Skin of body (tissue), 1 donor: ENCODE measurements at regions not wholly inside any gene's neighbourhood (a gene's known extent, or its start where the extent isn't known, plus 50 kb on each side); places are given as distances from the start of the nearest gene placed in this dataset.
"Not testable (repeated sequence)": the region's sequence is repeated elsewhere in the genome, so short reads cannot be mapped to it uniquely, and the experiment has no call there.

Source experiments
- DNase-seq: peaks from one replicate; lab custom pipeline; 2025; lab: John Stamatoyannopoulos, UW

GRCh38 chr5:40225147-40225546 is 454.6 kb upstream of the PTGER4 start:
- DNase-seq: not testable (repeated sequence)

DNA sequence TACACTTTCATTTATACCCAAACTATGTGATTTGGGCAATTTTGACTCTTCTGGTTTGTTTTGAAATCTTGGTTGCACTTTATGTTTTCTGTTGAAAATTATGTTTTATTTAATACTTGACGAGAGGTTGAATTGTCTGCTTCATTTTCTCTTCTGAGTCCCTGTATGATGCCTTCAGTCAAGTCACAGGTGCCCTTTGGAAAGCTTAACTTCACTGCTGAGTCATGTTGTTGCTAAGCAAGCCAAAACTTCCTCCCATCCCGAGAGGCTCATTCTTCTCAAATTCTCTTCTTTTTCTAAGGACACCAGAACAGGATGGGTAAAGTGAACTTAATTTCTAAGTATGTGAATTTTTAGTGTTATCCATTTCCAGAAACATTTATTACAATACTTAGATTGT is 455.3 kb upstream of the PTGER4 start:
- no peak for DNase-seq

- no peak for DNase-seq
Measured at GRCh38 chr5:40223884-40224402, 455.8 kb upstream of the PTGER4 start.

- DNase-seq: no peak
Measured at GRCh38 chr5:40221796-40222195, 457.9 kb upstream of the PTGER4 start.

GRCh38 chr5:40221255-40221654 is 458.5 kb upstream of the PTGER4 start:
- no peak for DNase-seq

DNA sequence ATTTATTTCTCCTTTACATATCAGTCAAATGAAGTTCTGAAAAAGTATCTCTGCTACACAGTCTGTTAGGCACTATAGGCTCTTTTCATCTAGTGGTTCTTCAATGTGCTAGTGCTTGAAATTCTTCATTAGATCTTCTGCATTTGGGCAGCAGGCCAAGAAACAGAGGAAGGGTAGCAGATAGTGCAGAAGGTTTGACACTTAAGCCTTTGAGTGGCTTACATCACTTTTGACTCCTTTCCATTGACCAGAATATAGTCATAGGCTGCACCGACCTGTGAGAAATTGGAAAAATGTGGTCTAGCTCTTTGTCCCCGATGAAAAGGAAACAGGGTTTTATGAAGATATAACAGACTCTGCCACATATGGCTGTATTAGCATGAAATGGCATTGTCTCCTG is 459.5 kb upstream of the PTGER4 start:
- no peak for DNase-seq

GRCh38 chr5:40217553-40217952 is 462.2 kb upstream of the PTGER4 start:
- no peak for DNase-seq

DNA sequence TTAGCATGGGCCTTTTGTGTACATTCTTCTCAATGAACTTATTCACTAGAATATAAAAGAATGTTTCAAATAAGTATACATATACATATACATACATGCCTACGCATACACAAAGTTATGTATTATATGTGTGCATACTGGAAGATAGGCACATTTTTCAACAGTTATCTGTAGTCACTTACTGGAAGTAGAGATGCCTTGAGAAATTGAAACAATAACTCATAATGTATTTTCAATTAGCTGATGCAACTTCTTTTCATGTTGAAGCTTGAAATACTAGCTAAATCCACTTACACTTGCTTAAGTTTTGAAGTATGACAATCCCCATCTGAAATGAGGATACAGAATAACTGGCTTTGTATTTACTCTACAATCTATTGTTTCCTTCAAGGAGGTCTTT is 469.0 kb upstream of the PTGER4 start:
- no peak for DNase-seq

- DNase-seq: no peak
Measured at GRCh38 chr5:40206030-40206429, 473.7 kb upstream of the PTGER4 start.

GRCh38 chr5:40204144-40204543 is 475.6 kb upstream of the PTGER4 start:
- DNase-seq: no peak

- peak; percentile 13 for DNase-seq
Measured at GRCh38 chr5:40202814-40203440, 476.8 kb upstream of the PTGER4 start.

GRCh38 chr5:40198736-40199135 is 481.0 kb upstream of the PTGER4 start:
- no peak for DNase-seq

DNA sequence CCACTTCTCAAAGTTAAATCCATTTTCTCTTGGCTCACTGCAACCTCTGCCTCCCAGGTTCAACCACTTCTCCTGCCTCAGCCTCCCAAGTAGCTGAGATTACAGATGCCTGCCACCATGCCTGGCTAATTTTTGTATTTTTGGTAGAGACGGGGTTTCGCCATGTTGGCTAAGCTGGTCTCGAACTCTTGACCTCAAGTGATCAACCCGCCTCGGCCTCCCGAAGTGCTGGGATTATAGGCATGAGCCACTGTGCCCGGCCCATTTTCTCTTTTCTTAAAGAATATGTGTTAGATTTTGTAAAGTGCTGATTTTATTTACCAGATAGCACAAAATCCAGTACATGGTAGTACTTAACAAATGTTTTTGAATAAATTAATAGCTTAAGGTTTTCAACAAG is 484.1 kb upstream of the PTGER4 start:
- not testable (repeated sequence) for DNase-seq

- no peak for DNase-seq
Measured at GRCh38 chr5:40191150-40191549, 488.6 kb upstream of the PTGER4 start.

GRCh38 chr5:40172721-40173120 is 507.0 kb upstream of the PTGER4 start:
- DNase-seq: no peak

GRCh38 chr5:40171971-40172370 is 507.7 kb upstream of the PTGER4 start:
- no peak for DNase-seq

- no peak for DNase-seq
Measured at GRCh38 chr5:40167283-40167682, 512.4 kb upstream of the PTGER4 start.

- no peak for DNase-seq
Measured at GRCh38 chr5:40166802-40167201, 512.9 kb upstream of the PTGER4 start.

GRCh38 chr5:40165789-40166728 is 513.7 kb upstream of the PTGER4 start:
- no peak for DNase-seq

DNA sequence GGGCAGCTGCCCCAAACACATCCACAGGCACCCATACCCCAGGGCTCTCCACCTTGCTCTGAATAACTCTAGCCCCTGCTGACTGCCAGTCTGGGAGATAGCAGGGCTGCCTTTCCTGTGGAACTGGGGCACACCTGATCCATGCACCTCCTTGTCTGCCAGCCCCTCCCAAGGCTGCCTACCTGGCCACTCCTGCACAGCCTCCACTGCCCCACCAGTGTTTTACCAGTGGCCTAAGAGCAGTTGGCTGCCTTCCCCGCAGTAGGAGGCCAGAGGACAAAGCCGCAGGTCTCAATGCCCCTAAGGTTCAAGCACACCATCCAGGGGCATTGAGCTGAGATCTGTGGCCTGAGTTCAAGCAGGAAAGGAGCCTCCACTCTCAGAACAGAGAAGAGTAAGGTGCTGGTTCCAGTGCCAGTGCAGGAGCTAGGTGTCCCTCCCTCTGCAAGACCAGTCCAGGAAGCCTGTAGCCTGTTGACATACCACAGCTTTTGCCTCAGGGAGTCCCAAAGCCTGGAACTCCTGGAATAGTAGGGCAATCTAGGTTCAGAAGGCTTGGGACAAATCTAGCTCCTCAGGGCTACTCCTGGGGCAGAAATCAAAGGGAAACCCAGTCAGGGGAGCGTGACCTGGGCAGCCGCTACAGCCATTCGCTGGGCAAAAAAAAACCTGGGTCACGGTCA is 514.5 kb upstream of the PTGER4 start:
- no peak for DNase-seq

DNA sequence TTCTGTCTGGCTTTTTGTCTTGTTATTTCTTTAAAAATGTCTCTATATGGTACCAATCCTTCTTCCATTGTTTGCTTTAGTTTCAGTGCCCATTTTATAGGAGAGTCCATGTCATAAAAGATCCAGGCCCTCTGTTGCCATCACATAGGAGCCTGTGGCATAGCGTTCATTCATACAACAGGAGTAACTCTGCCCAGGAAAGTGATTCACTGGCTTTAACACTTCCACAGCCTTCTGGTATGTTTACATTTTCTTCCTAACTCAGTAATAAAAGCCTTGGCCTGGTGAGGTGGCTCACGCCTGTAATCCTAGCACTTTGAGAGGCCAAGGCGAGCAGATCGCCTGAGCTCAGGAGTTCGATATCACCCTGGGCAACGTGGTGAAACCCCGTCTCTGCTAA is 519.3 kb upstream of the PTGER4 start:
- no peak for DNase-seq

DNA sequence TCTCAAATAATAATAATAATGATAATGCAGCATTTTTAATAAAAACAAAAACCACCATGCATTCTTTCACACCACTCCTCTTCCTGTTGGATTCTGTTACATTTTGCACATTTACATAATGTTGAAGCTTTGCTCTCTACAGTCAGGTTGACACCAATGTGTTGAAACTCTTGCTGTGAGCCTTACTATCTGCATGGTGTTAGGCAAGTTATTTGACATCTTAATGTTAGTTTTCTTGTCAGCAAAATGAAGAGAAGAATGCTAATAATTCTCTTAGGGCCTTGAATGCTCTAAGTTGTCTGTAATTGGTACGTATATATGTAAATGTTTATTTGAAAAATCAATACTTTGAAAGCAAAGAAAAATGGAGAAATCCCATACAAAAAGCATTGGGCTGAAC is 525.5 kb upstream of the PTGER4 start:
- DNase-seq: no peak
